RWPE2 (cell line): ENCODE measurements at regions not wholly inside any gene's neighbourhood (a gene's known extent, or its start where the extent isn't known, plus 50 kb on each side); places are given as distances from the start of the nearest gene placed in this dataset.
"Not testable (repeated sequence)": the region's sequence is repeated elsewhere in the genome, so short reads cannot be mapped to it uniquely, and the experiment has no call there.

Experiments used
- ATAC-seq: fragments of 200-7000 bp; cut with Tn5 transposase; 3 replicates; pipeline ENCODE4 v1.9.1; 2021; ENCODE audit warnings: low read depth
- DNase-seq: peaks from one replicate; pipeline ENCODE4 v3.0.0-alpha.2; 2020; ENCODE audit warnings: low spot score
- H3K27ac ChIP-seq: fragments of 450-650 bp; 2 replicates; pipeline ENCODE4 v1.5.1; 2017; ENCODE audit warnings: mild to moderate bottlenecking; ENCODE audit not compliant: poor library complexity, severe bottlenecking
- H3K27me3 ChIP-seq: fragments of 250-450 bp; sonication (Bioruptor Pico); 2 replicates; pipeline ENCODE4 v1.5.1; 2021; ENCODE audit warnings: mild to moderate bottlenecking, moderate library complexity; ENCODE audit not compliant: insufficient read depth, poor library complexity, severe bottlenecking
- H3K36me3 ChIP-seq: fragments of 250-450 bp; sonication (Bioruptor Pico); 2 replicates; pipeline ENCODE4 v1.5.1; 2020; ENCODE audit warnings: low read depth, mild to moderate bottlenecking, moderate library complexity
- H3K4me1 ChIP-seq: fragments of 250-450 bp; sonication (Bioruptor Pico); 2 replicates; pipeline ENCODE4 v1.5.1; 2021; ENCODE audit warnings: mild to moderate bottlenecking, moderate library complexity; ENCODE audit not compliant: insufficient read depth, poor library complexity, severe bottlenecking
- H3K4me3 ChIP-seq: fragments of 250-450 bp; sonication (Bioruptor Pico); 2 replicates; pipeline ENCODE4 v1.5.1; 2021; ENCODE audit warnings: mild to moderate bottlenecking, moderate library complexity; ENCODE audit not compliant: severe bottlenecking
- H3K9me3 ChIP-seq: fragments of 250-450 bp; sonication (Bioruptor Pico); 2 replicates; pipeline ENCODE4 v1.5.1; 2021; ENCODE audit warnings: mild to moderate bottlenecking, moderate library complexity; ENCODE audit not compliant: severe bottlenecking
- TF ChIP-seq, protein P1 (sequence below): fragments of 450-650 bp; IDR thresholded peaks from one replicate; pipeline ENCODE4 v1.5.1; 2017; ENCODE audit warnings: mild to moderate bottlenecking, moderate library complexity; ENCODE audit not compliant: poor library complexity, severe bottlenecking

DNA sequence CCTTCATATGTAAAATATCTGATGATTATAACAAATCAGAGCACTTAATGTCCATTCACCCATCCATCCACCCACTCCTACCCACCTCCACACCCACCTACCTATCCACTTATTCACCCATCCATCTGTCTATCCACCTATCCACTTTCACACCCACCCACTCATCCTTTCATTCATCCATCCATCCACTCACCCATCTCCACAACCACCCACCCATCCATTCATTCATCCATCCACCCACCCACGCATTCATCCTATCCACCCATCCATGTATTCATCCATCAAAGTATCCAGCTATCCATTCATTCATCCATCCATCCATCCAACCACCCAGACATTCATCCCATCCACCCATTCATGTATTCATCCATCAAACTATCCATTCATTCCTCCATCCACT is 466.1 kb downstream of the AJAP1 start:
- no peak overlapping the region for H3K27ac ChIP-seq

DNA sequence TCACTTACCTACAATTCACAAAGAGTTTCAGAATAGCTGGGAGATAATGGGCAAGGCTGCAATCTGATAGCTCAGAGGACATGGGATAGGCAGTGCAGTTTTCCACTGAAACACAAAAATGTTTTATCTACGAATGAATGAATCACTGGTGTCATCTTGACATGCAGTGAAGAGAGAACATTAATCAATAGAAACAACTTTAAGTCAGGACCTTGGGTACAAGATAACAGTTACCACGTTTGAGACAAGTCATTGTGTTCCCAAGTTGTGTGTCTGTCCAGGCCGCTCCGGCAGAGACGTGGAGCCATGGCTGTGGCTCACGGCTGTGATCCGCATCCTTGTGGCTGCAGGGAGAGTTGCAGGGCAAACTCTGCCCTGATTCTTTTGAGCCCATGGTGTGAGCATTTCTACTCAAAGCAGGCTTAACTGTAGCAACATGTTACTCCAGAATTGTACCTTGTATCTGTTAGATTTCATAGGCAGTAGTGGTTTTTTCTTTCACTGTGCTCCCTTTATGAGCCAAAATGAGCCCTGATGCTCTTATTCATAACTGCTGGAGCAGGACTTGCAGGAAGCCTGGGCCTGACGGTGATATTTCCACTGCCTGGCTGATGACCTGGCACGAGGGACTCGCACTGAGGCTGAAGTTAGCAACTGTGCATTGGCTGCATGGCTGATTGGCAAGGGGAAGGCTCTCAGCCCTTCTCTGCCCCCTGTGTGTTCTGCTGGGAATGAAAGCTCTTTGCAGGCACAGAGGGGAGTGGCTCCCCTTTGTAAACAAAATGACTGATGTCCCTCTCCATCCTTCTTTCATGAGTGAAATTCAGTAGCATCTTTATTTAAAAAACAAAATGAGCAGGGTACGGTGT is 465.2 kb downstream of the AJAP1 start:
- H3K36me3 ChIP-seq, result no peaks in the 10 kb centered on the region
- no peak overlapping the region for H3K4me3 ChIP-seq
- ATAC-seq, result no peak
- TF ChIP-seq, protein P1, sequence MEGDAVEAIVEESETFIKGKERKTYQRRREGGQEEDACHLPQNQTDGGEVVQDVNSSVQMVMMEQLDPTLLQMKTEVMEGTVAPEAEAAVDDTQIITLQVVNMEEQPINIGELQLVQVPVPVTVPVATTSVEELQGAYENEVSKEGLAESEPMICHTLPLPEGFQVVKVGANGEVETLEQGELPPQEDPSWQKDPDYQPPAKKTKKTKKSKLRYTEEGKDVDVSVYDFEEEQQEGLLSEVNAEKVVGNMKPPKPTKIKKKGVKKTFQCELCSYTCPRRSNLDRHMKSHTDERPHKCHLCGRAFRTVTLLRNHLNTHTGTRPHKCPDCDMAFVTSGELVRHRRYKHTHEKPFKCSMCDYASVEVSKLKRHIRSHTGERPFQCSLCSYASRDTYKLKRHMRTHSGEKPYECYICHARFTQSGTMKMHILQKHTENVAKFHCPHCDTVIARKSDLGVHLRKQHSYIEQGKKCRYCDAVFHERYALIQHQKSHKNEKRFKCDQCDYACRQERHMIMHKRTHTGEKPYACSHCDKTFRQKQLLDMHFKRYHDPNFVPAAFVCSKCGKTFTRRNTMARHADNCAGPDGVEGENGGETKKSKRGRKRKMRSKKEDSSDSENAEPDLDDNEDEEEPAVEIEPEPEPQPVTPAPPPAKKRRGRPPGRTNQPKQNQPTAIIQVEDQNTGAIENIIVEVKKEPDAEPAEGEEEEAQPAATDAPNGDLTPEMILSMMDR, result no peak
- DNase-seq, result no peak
- H3K4me1 ChIP-seq, result no peaks in the 10 kb centered on the region
- no peaks in the 10 kb centered on the region for H3K27me3 ChIP-seq
- no peaks in the 10 kb centered on the region for H3K9me3 ChIP-seq
- no peak overlapping the region for H3K27ac ChIP-seq

More for the DNA sequence above, 466.1 kb downstream of the AJAP1 start:
- no peaks in the 10 kb centered on the region for H3K9me3 ChIP-seq
- H3K27me3 ChIP-seq, result no peaks in the 10 kb centered on the region
- no peaks in the 10 kb centered on the region for H3K4me1 ChIP-seq
- no peaks in the 10 kb centered on the region for H3K36me3 ChIP-seq
- no peak for ATAC-seq
- TF ChIP-seq, protein P1, result no peak
- no peak for DNase-seq
- H3K4me3 ChIP-seq, result no peak overlapping the region

DNA sequence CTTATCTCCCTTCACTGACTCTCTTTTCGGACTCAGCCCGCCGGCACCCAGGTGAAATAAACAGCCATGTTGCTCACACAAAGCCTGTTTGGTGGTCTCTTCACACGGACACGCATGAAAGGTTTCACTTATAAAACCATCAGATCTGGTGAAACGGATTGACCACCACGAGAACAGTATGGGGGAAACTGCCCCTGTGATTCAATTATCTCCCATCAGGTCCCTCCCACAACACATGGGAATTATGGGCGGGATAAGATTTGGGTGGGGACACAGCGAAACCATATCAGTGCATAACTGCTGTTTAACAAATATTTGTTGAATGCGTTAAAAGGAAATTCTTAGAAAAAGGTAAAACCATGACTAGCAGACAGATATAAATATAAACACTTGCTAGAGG is 464.4 kb downstream of the AJAP1 start:
- H3K36me3 ChIP-seq, H3K4me1 ChIP-seq, DNase-seq, H3K27me3 ChIP-seq, H3K9me3 ChIP-seq, H3K27ac ChIP-seq, ATAC-seq, H3K4me3 ChIP-seq: not testable (repeated sequence)

DNA sequence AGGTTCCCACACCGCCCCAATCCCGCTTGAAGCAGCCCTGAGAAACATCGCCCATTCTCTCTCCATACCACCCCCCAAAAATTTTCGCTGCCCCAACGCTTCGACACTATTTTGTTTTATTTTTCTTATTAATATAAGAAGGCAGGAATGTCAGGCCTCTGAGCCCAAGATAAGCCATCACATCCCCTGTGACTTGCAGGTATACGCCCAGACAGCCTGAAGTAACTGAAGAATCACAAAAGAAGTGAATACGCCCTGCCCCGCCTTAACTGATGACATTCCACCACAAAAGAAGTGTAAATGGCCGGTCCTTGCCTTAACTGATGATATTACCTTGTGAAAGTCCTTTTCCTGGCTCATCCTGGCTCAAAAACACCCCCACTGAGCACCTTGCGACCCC is 463.9 kb downstream of the AJAP1 start:
- H3K36me3 ChIP-seq, H3K4me1 ChIP-seq, DNase-seq, H3K27me3 ChIP-seq, H3K9me3 ChIP-seq, H3K4me3 ChIP-seq, H3K27ac ChIP-seq, ATAC-seq: not testable (repeated sequence)

DNA sequence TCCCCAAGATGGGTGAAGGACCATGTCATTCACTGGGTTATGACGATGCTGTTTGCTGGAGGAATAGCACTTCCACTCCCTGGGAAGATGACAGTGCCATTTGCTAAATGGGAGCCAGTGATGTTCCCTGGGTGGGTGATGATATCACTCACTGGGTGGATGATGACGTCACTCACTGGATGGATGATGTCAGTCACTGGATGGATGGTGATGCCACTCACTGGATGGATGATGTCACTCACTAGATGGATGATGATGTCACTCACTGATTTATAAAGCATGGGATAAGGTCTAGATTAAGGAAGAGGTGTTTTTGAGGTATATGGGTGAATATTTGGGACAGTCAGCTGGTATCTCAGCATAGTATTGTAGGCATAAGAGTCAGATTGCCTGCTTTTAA is 457.2 kb downstream of the AJAP1 start:
- ATAC-seq, result no peak

More for the DNA sequence above, 457.2 kb downstream of the AJAP1 start:
- Histone ChIP-seq H3K9me3 (no peaks in the 10 kb centered on the region), H3K27ac (no peak overlapping the region), H3K36me3 (no peaks in the 10 kb centered on the region), H3K4me1 (no peaks in the 10 kb centered on the region), H3K27me3 (no peaks in the 10 kb centered on the region), H3K4me3 (no peak overlapping the region)
- no peak for DNase-seq
- TF ChIP-seq, protein P1, result no peak
